H9 (cell line): ENCODE measurements at regions not wholly inside any gene's neighbourhood (a gene's known extent, or its start where the extent isn't known, plus 50 kb on each side); places are given as distances from the start of the nearest gene placed in this dataset.

Experiments
- DNase-seq: peaks from one replicate; pipeline ENCODE4 v3.0.0-alpha.2; 2017
- H2AFZ ChIP-seq: one replicate; pipeline ENCODE4 v1.6.1; 2013; ENCODE audit warnings: mild to moderate bottlenecking, low read length, control low read depth, moderate library complexity
- H2AK5ac ChIP-seq: 2 replicates; pipeline ENCODE4 v1.6.1; 2013; ENCODE audit warnings: low read length, control low read depth, mixed read lengths; ENCODE audit not compliant: insufficient read length
- H2BK120ac ChIP-seq: one replicate; pipeline ENCODE4 v1.6.1; 2013; ENCODE audit warnings: low read depth, mild to moderate bottlenecking, low read length, control low read depth, inconsistent platforms; ENCODE audit not compliant: poor library complexity, severe bottlenecking
- H2BK12ac ChIP-seq: 2 replicates; pipeline ENCODE4 v1.6.1; 2013; ENCODE audit warnings: low read length, control low read depth, mixed read lengths, low read depth; ENCODE audit not compliant: insufficient read length
- H2BK15ac ChIP-seq: 2 replicates; pipeline ENCODE4 v1.6.1; 2013; ENCODE audit warnings: low read depth, low read length, control low read depth
- H2BK20ac ChIP-seq: one replicate; pipeline ENCODE4 v1.6.1; 2013; ENCODE audit warnings: low read depth, mild to moderate bottlenecking, low read length, control low read depth, inconsistent platforms; ENCODE audit not compliant: poor library complexity, severe bottlenecking
- H2BK5ac ChIP-seq: 2 replicates; pipeline ENCODE4 v1.6.1; 2013; ENCODE audit warnings: low read length, control low read depth, mixed read lengths; ENCODE audit not compliant: insufficient read length
- H3K14ac ChIP-seq: 2 replicates; pipeline ENCODE4 v1.6.1; 2013; ENCODE audit warnings: low read length, control low read depth; ENCODE audit not compliant: insufficient read depth
- H3K18ac ChIP-seq: 2 replicates; pipeline ENCODE4 v1.6.1; 2013; ENCODE audit warnings: low read depth, mild to moderate bottlenecking, mixed read lengths, low read length, control low read depth; ENCODE audit not compliant: insufficient read length
- H3K23ac ChIP-seq: 2 replicates; pipeline ENCODE4 v1.6.1; 2013; ENCODE audit warnings: low read length, control low read depth, mixed read lengths, low read depth; ENCODE audit not compliant: insufficient read length
- H3K23me2 ChIP-seq: 2 replicates; pipeline ENCODE4 v1.6.1; 2013; ENCODE audit warnings: low read depth, mild to moderate bottlenecking, mixed read lengths, low read length, control low read depth; ENCODE audit not compliant: insufficient read length, poor library complexity, severe bottlenecking
- H3K27ac ChIP-seq: 2 replicates; pipeline ENCODE4 v1.5.1; 2013; ENCODE audit warnings: low read length, control low read depth, mixed read lengths, low read depth; ENCODE audit not compliant: insufficient read length
- H3K27me3 ChIP-seq: 2 replicates; pipeline ENCODE4 v1.6.1; 2013; ENCODE audit warnings: low read length, control low read depth, inconsistent platforms; ENCODE audit not compliant: insufficient read depth
- H3K4ac ChIP-seq: 2 replicates; pipeline ENCODE4 v1.6.1; 2013; ENCODE audit warnings: low read depth, mild to moderate bottlenecking, control low read depth, inconsistent platforms, low read length, moderate library complexity
- H3K4me1 ChIP-seq: 2 replicates; pipeline ENCODE4 v1.6.1; 2013; ENCODE audit warnings: low read length, control low read depth, inconsistent platforms; ENCODE audit not compliant: insufficient read depth
- H3K4me2 ChIP-seq: 2 replicates; pipeline ENCODE4 v1.6.1; 2013; ENCODE audit warnings: low read length, control low read depth, mixed read lengths; ENCODE audit not compliant: insufficient read length, insufficient read depth
- H3K56ac ChIP-seq: 2 replicates; pipeline ENCODE4 v1.6.1; 2013; ENCODE audit warnings: low read depth, mild to moderate bottlenecking, mixed read lengths, low read length, control low read depth; ENCODE audit not compliant: insufficient read length
- H3K79me1 ChIP-seq: 2 replicates; pipeline ENCODE4 v1.6.1; 2013; ENCODE audit warnings: low read depth, mild to moderate bottlenecking, moderate library complexity, low read length, control low read depth, inconsistent platforms; ENCODE audit not compliant: insufficient read depth, poor library complexity, severe bottlenecking
- H3K79me2 ChIP-seq: 2 replicates; pipeline ENCODE4 v1.6.1; 2013; ENCODE audit warnings: low read length, control low read depth, inconsistent platforms; ENCODE audit not compliant: insufficient read depth
- H3K9ac ChIP-seq: 2 replicates; pipeline ENCODE4 v1.6.1; 2013; ENCODE audit warnings: low read length, control low read depth, mixed read lengths; ENCODE audit not compliant: insufficient read length; ENCODE audit errors: extremely low read depth
- H3K9me3 ChIP-seq: one replicate; pipeline ENCODE4 v1.6.1; 2013; ENCODE audit warnings: low read depth, low read length, inconsistent platforms; ENCODE audit not compliant: control insufficient read depth
- H3T11ph ChIP-seq: one replicate; pipeline ENCODE4 v1.6.1; 2013; ENCODE audit warnings: mild to moderate bottlenecking, low read length, control low read depth, inconsistent platforms
- H4K20me1 ChIP-seq: one replicate; pipeline ENCODE4 v1.6.1; 2013; ENCODE audit not compliant: control insufficient read depth, insufficient read length, insufficient read depth
- H4K5ac ChIP-seq: 2 replicates; pipeline ENCODE4 v1.6.1; 2013; ENCODE audit warnings: low read depth, mild to moderate bottlenecking, mixed read lengths, low read length, control low read depth; ENCODE audit not compliant: insufficient read length
- H4K8ac ChIP-seq: replicated peaks from 2 replicates; pipeline ENCODE4 v1.6.1; 2013; ENCODE audit warnings: low read length, control low read depth, mixed read lengths, low read depth; ENCODE audit not compliant: insufficient read length
- H4K91ac ChIP-seq: 2 replicates; pipeline ENCODE4 v1.6.1; 2013; ENCODE audit warnings: low read depth, mild to moderate bottlenecking, moderate library complexity, mixed read lengths, low read length, control low read depth; ENCODE audit not compliant: insufficient read length
- H3K27ac Mint-ChIP-seq, 3 experiments: 2 replicates in 2 of 3; 3 replicates in 1 of 3; pipeline ENCODE4 v1.8.0; 2020 to 2021; ENCODE audit warnings: mixed read lengths in 3 of 3, mild to moderate bottlenecking in 1 of 3, moderate library complexity in 1 of 3
- H3K27me3 Mint-ChIP-seq: 2 replicates; pipeline ENCODE4 v1.8.0; 2021; ENCODE audit warnings: low read depth, mild to moderate bottlenecking, moderate library complexity, mixed read lengths
- H3K36me3 Mint-ChIP-seq, 3 experiments: 2 replicates in 2 of 3; 3 replicates in 1 of 3; pipeline ENCODE4 v1.8.0; 2020 to 2021; ENCODE audit warnings: low read depth in 3 of 3, mixed read lengths in 3 of 3; ENCODE audit not compliant: insufficient read depth in 1 of 3
- H3K4me1 Mint-ChIP-seq, 2 experiments: 2 replicates each; pipeline ENCODE4 v1.8.0; 2020; ENCODE audit warnings: mixed read lengths in 2 of 2
- H3K4me3 Mint-ChIP-seq, 2 experiments: 2 replicates in 1 of 2; 3 replicates in 1 of 2; pipeline ENCODE4 v1.8.0; 2020 to 2021; ENCODE audit warnings: mild to moderate bottlenecking in 2 of 2, mixed read lengths in 2 of 2, moderate library complexity in 1 of 2
- H3K9me3 Mint-ChIP-seq, 2 experiments: 2 replicates in 1 of 2; 3 replicates in 1 of 2; pipeline ENCODE4 v1.8.0; 2020; ENCODE audit warnings: mild to moderate bottlenecking in 2 of 2, mixed read lengths in 2 of 2, moderate library complexity in 1 of 2
- WGBS: extraction: QIAGEN DNeasy Blood & Tissue Kit; methylation state at CpG from one replicate; pipeline ENCODE4 v1.1.7; 2013; ENCODE audit warnings: missing lambda C conversion rate, low lambda C conversion rate, mixed read lengths; ENCODE audit not compliant: insufficient read length; ENCODE audit errors: extremely low coverage; 5-methylcytosine and 5-hydroxymethylcytosine counted together
- TF ChIP-seq, protein P1 (sequence below): fragments of 200-600 bp; sonication (generic); conservative IDR thresholded peaks from 3 replicates; pipeline ENCODE4 v1.8.0; 2021; ENCODE audit warnings: antibody characterized with exemption, mild to moderate bottlenecking

- no peak overlapping the region for H3K4ac ChIP-seq
- H2BK12ac ChIP-seq, result no peak overlapping the region
- no peak for DNase-seq
- Mint-ChIP-seq H3K27me3 (no peaks in the 10 kb centered on the region), H3K27ac (no peak overlapping the region; a peak in 1 of 7 replicates), H3K36me3 (peaks cover 0 to 7% (median 0%) of the 10 kb centered on the region in 3 experiments; a peak in 3 of 7 replicates), H3K4me1 (peaks cover 20 to 24% of the 10 kb centered on the region in 2 experiments), H3K4me3 (no peak overlapping the region), H3K9me3 (peaks cover 4 to 8% of the 10 kb centered on the region in 2 experiments; a peak in 3 of 5 replicates)
- H4K20me1 ChIP-seq, result no peaks in the 10 kb centered on the region
- no peak overlapping the region for H4K91ac ChIP-seq
- H3K4me2 ChIP-seq, result no peak overlapping the region
- no peak overlapping the region for H2AK5ac ChIP-seq
- no peaks in the 10 kb centered on the region for H3K9me3 ChIP-seq
- H3K27ac ChIP-seq, result no peak overlapping the region
- H3K23ac ChIP-seq, result no peak overlapping the region
- no CpG with 5 or more reads among the region's 6 CpGs for WGBS
- no peak overlapping the region for H3K18ac ChIP-seq
- no peak overlapping the region for H2BK120ac ChIP-seq
- H3K4me1 ChIP-seq, result peaks cover 5% of the 10 kb centered on the region
- H4K5ac ChIP-seq, result no peak overlapping the region
- H3K14ac ChIP-seq, result no peak overlapping the region
- no peaks in the 10 kb centered on the region for H3K79me2 ChIP-seq
- H2BK5ac ChIP-seq, result no peak overlapping the region
- no peak overlapping the region for H4K8ac ChIP-seq
- no peak overlapping the region for H3T11ph ChIP-seq
- no peak overlapping the region for H2BK15ac ChIP-seq
- TF ChIP-seq, protein P1, sequence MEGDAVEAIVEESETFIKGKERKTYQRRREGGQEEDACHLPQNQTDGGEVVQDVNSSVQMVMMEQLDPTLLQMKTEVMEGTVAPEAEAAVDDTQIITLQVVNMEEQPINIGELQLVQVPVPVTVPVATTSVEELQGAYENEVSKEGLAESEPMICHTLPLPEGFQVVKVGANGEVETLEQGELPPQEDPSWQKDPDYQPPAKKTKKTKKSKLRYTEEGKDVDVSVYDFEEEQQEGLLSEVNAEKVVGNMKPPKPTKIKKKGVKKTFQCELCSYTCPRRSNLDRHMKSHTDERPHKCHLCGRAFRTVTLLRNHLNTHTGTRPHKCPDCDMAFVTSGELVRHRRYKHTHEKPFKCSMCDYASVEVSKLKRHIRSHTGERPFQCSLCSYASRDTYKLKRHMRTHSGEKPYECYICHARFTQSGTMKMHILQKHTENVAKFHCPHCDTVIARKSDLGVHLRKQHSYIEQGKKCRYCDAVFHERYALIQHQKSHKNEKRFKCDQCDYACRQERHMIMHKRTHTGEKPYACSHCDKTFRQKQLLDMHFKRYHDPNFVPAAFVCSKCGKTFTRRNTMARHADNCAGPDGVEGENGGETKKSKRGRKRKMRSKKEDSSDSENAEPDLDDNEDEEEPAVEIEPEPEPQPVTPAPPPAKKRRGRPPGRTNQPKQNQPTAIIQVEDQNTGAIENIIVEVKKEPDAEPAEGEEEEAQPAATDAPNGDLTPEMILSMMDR, result no peak
- H2AFZ ChIP-seq, result no peak overlapping the region
- H3K27me3 ChIP-seq, result no peaks in the 10 kb centered on the region
- H2BK20ac ChIP-seq, result no peak overlapping the region
- no peak overlapping the region for H3K9ac ChIP-seq
- H3K56ac ChIP-seq, result no peak overlapping the region
- no peaks in the 10 kb centered on the region for H3K79me1 ChIP-seq
- no peaks in the 10 kb centered on the region for H3K23me2 ChIP-seq
Measured at GRCh38 chr1:216952864-216953263, 229.6 kb upstream of the ESRRG start.
